B cell (primary cell): ENCODE measurements at regions not wholly inside any gene's neighbourhood (a gene's known extent, or its start where the extent isn't known, plus 50 kb on each side); places are given as distances from the start of the nearest gene placed in this dataset.

ENCODE experiments used
- ATAC-seq: fragments of 200-7000 bp; cut with Tn5 transposase; one replicate; pipeline ENCODE4 v1.10.0; 2021; ENCODE audit warnings: low read depth, mild to moderate bottlenecking, moderate number of reproducible peaks, moderate library complexity
- CTCF ChIA-PET: fragments of 350-600 bp; sonication (Branson Sonifier 250); formaldehyde crosslinking; loops from one replicate; lab custom pipeline; 2021; ENCODE audit warnings: antibody characterized with exemption, inconsistent platforms; lab: Charles Lee
- POLR2A ChIA-PET: fragments of 350-600 bp; sonication (Branson Sonifier 250); formaldehyde crosslinking; loops from one replicate; lab custom pipeline; 2021; ENCODE audit warnings: antibody characterized with exemption; lab: Charles Lee
- DNase-seq: peaks from one replicate; pipeline ENCODE4 v3.0.0; 2013
- H2AFZ ChIP-seq: 2 replicates; pipeline ENCODE4 v1.6.1; 2012; ENCODE audit warnings: mild to moderate bottlenecking, low read depth, low read length; ENCODE audit not compliant: insufficient read depth, poor library complexity, severe bottlenecking
- H3K27ac ChIP-seq, 2 donors: 1 replicate in 1 of 2; 2 replicates in 1 of 2; pipeline ENCODE4 v1.5.1; 2012 to 2013; ENCODE audit warnings: low read length in 2 of 2, mild to moderate bottlenecking in 2 of 2, moderate library complexity in 1 of 2
- H3K27me3 ChIP-seq, 4 experiments: fragments of 200-600 bp in 1 of 4; sonication (generic) in 1 of 4; replicated peaks in 1 of 4; 1 replicate in 2 of 4; 2 replicates in 2 of 4; pipeline versions ENCODE4 v1.6.1 to v1.7.0; 2013 to 2016; ENCODE audit warnings: low read length in 3 of 4, mild to moderate bottlenecking in 2 of 4, mixed read lengths in 1 of 4, moderate library complexity in 1 of 4; ENCODE audit not compliant: insufficient read depth in 4 of 4, control insufficient read depth in 3 of 4; ENCODE audit errors: control extremely low read depth in 1 of 4
- H3K36me3 ChIP-seq, 2 experiments: replicated peaks in 1 of 2; 1 replicate in 1 of 2; 2 replicates in 1 of 2; pipeline versions ENCODE4 v1.6.1 to v1.7.1; 2013; ENCODE audit warnings: low read length in 1 of 2; ENCODE audit not compliant: insufficient read depth in 2 of 2, control insufficient read depth in 1 of 2; ENCODE audit errors: control extremely low read depth in 1 of 2, extremely low read depth in 1 of 2
- H3K4me1 ChIP-seq, 2 donors: fragments of 200-600 bp in 1 of 2; sonication (generic) in 1 of 2; 1 replicate in 1 of 2; 2 replicates in 1 of 2; pipeline versions ENCODE4 v1.5.1 to v1.6.1; 2013 to 2017; ENCODE audit warnings: low read length in 2 of 2; ENCODE audit not compliant: control insufficient read depth in 2 of 2, insufficient read depth in 2 of 2
- H3K4me2 ChIP-seq: replicated peaks from 2 replicates; pipeline ENCODE3; 2012; ENCODE audit warnings: mild to moderate bottlenecking, low read depth, low read length; ENCODE audit not compliant: poor library complexity, severe bottlenecking
- H3K4me3 ChIP-seq, 5 experiments: fragments of 200-600 bp in 1 of 5; sonication (generic) in 1 of 5; 1 replicate in 3 of 5; 2 replicates in 2 of 5; pipeline versions ENCODE4 v1.5.1 to v1.7.0; 2011 to 2016; ENCODE audit warnings: low read length in 4 of 5, mild to moderate bottlenecking in 4 of 5, low read depth in 2 of 5, control low read depth in 1 of 5, moderate library complexity in 1 of 5; ENCODE audit not compliant: insufficient read depth in 1 of 5; ENCODE audit errors: control extremely low read depth in 1 of 5, extremely low read depth in 1 of 5
- H3K79me2 ChIP-seq: fragments of 200-600 bp; sonication (generic); one replicate; pipeline ENCODE4 v1.6.0; 2016; ENCODE audit warnings: low read length; ENCODE audit not compliant: control insufficient read depth, insufficient read depth
- H3K9ac ChIP-seq: fragments of 200-600 bp; sonication (generic); 2 replicates; pipeline ENCODE4 v1.6.1; 2017; ENCODE audit warnings: mild to moderate bottlenecking, low read length, moderate library complexity
- H3K9me3 ChIP-seq, 3 donors: one replicate each; pipeline versions ENCODE4 v1.6.1 to v1.7.1; 2013; ENCODE audit warnings: low read length in 2 of 3; ENCODE audit not compliant: control insufficient read depth in 2 of 3, insufficient read depth in 1 of 3; ENCODE audit errors: control extremely low read depth in 1 of 3
- H4K20me1 ChIP-seq: 2 replicates; pipeline ENCODE4 v1.6.0; 2012; ENCODE audit warnings: mild to moderate bottlenecking, low read length; ENCODE audit not compliant: insufficient read depth, control insufficient read depth, poor library complexity, severe bottlenecking
- H3K27ac Mint-ChIP-seq: one replicate; pipeline ENCODE4 v1.8.0; 2021; ENCODE audit warnings: mixed read lengths
- H3K27me3 Mint-ChIP-seq: one replicate; pipeline ENCODE4 v1.8.0; 2021; ENCODE audit warnings: mixed read lengths
- H3K4me1 Mint-ChIP-seq: one replicate; pipeline ENCODE4 v1.8.0; 2021; ENCODE audit warnings: mixed read lengths
- H3K4me3 Mint-ChIP-seq: one replicate; pipeline ENCODE4 v1.8.0; 2021; ENCODE audit warnings: mixed read lengths
- H3K9me3 Mint-ChIP-seq: one replicate; pipeline ENCODE4 v1.8.0; 2022; ENCODE audit warnings: mixed read lengths; ENCODE audit not compliant: insufficient read depth
- EZH2 ChIP-seq: IDR thresholded peaks from 2 replicates; pipeline ENCODE4 v1.6.1; 2012; ENCODE audit warnings: borderline replicate concordance, low read depth, mild to moderate bottlenecking, moderate library complexity, low read length; ENCODE audit not compliant: insufficient read depth, poor library complexity, severe bottlenecking
- WGBS: methylation state at CpG from one replicate; pipeline ENCODE4 v1.1.5; 2013; ENCODE audit warnings: missing lambda C conversion rate; ENCODE audit not compliant: insufficient coverage; 5-methylcytosine and 5-hydroxymethylcytosine counted together
- intact Hi-C: fragments of 100-400 bp; cut with micrococcal nuclease; formaldehyde crosslinking; loops from one replicate; pipeline ENCODE4 v1.10.0; 2022
- TF ChIP-seq, protein P1 (sequence below): fragments of 200-600 bp; IDR thresholded peaks from one replicate; pipeline ENCODE4 v1.8.0; 2022; ENCODE audit warnings: antibody characterized with exemption, mild to moderate bottlenecking

DNA sequence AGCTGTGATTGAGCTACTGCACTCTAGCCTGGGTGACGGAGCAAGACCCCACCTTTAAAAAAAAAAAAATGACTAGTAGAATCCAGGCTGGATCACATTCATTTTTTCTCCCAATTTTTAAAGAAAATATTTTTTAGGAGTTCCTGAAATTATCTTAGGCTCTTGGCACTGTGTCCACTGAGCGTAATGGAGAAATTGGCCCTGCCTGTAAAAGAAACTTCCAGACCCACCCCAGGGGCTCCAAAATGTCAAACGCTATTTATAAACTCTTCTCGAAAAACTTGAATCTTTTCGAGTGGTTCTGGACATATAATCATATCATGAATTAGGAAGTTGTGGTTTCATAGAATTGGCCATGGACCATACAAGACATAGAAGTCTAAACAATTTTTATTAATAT lies 300.2 kb upstream of the RGMA start:
- Histone ChIP-seq H3K4me2 (no peak overlapping the region), H3K27ac (no peak overlapping the region), H3K4me1 (no peaks in the 10 kb centered on the region), H3K79me2 (no peaks in the 10 kb centered on the region), H4K20me1 (no peaks in the 10 kb centered on the region), H2AFZ (no peak overlapping the region), H3K36me3 (no peaks in the 10 kb centered on the region), H3K27me3 (no peaks in the 10 kb centered on the region), H3K4me3 (no peak overlapping the region), H3K9me3 (no peaks in the 10 kb centered on the region), H3K9ac (no peak overlapping the region)
- ChIA-PET CTCF (no interaction called here), POLR2A (no interaction called here)
- H3K27me3 Mint-ChIP-seq: peaks cover 2% of the 10 kb centered on the region
- ATAC-seq (no peak), DNase-seq (no peak)
- H3K27ac Mint-ChIP-seq: no peak overlapping the region
- no peaks in the 10 kb centered on the region for H3K4me1 Mint-ChIP-seq
- H3K9me3 Mint-ChIP-seq: peaks cover 2% of the 10 kb centered on the region
- WGBS: no CpG with 5 or more reads among the region's 5 CpGs
- no peak overlapping the region for H3K4me3 Mint-ChIP-seq
- intact Hi-C loops: no loop called here
- no peak for TF ChIP-seq EZH2

DNA sequence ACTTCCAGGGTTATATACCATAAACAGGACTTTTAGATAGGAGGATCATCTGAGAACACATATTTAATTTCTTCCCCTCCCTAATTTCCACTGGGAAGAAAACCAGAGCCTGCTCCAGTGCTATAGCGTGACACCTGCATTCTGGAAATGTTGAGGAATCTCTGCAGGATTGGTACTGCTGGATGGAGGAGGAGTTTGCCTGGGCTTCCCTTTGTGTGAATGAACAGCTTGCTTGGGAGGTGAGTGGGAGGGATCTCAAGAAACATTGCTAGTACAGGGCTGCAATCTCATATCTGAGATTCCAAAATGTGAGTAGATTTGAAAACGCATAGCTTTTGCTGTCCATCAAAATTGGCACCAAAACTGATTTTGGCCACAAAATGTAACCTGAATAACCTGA lies 295.9 kb upstream of the RGMA start:
- Histone ChIP-seq H3K79me2 (no peaks in the 10 kb centered on the region), H3K9me3 (no peaks in the 10 kb centered on the region), H3K27ac (no peak overlapping the region), H3K27me3 (no peaks in the 10 kb centered on the region), H2AFZ (no peak overlapping the region), H3K4me3 (no peak overlapping the region), H3K36me3 (no peaks in the 10 kb centered on the region), H3K9ac (no peak overlapping the region), H3K4me2 (no peak overlapping the region), H4K20me1 (no peaks in the 10 kb centered on the region), H3K4me1 (no peaks in the 10 kb centered on the region)
- ChIA-PET CTCF (no interaction called here), POLR2A (no interaction called here)
- intact Hi-C loops: no loop called here
- no peak for DNase-seq
- Mint-ChIP-seq H3K9me3 (no peaks in the 10 kb centered on the region), H3K4me3 (no peak overlapping the region), H3K27ac (no peak overlapping the region), H3K27me3 (peaks cover 4% of the 10 kb centered on the region), H3K4me1 (no peaks in the 10 kb centered on the region)
- ATAC-seq: no peak
- WGBS: 100% methylated on average over 2 of the region's 2 CpGs
- no peak for TF ChIP-seq EZH2
- TF ChIP-seq, protein P1, sequence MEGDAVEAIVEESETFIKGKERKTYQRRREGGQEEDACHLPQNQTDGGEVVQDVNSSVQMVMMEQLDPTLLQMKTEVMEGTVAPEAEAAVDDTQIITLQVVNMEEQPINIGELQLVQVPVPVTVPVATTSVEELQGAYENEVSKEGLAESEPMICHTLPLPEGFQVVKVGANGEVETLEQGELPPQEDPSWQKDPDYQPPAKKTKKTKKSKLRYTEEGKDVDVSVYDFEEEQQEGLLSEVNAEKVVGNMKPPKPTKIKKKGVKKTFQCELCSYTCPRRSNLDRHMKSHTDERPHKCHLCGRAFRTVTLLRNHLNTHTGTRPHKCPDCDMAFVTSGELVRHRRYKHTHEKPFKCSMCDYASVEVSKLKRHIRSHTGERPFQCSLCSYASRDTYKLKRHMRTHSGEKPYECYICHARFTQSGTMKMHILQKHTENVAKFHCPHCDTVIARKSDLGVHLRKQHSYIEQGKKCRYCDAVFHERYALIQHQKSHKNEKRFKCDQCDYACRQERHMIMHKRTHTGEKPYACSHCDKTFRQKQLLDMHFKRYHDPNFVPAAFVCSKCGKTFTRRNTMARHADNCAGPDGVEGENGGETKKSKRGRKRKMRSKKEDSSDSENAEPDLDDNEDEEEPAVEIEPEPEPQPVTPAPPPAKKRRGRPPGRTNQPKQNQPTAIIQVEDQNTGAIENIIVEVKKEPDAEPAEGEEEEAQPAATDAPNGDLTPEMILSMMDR: no peak
